ENCODE measurements at regions not wholly inside any gene's neighbourhood (a gene's known extent, or its start where the extent isn't known, plus 50 kb on each side); places are given as distances from the start of the nearest gene placed in this dataset.

DNA sequence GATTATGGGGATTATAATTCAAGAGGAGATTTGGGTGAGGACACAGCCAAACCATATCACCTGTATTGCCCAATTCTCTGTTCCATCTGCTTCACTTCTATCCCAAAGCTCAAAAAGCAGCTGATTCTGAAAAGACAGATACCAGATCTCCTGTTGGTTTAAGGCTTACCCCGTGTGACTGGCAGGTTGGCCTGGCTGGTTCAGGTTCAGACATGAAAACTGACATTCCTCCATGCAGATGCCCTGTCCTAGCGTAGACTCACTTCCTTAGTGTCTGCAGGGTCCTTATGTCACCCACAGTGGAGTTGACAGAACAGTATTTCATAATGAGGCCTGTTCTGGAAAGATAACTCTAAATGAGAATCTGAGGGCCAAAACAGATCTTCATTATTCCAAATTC lies 61.1 kb upstream of the FLRT2 start:
- TF ChIP-seq, protein P1, sequence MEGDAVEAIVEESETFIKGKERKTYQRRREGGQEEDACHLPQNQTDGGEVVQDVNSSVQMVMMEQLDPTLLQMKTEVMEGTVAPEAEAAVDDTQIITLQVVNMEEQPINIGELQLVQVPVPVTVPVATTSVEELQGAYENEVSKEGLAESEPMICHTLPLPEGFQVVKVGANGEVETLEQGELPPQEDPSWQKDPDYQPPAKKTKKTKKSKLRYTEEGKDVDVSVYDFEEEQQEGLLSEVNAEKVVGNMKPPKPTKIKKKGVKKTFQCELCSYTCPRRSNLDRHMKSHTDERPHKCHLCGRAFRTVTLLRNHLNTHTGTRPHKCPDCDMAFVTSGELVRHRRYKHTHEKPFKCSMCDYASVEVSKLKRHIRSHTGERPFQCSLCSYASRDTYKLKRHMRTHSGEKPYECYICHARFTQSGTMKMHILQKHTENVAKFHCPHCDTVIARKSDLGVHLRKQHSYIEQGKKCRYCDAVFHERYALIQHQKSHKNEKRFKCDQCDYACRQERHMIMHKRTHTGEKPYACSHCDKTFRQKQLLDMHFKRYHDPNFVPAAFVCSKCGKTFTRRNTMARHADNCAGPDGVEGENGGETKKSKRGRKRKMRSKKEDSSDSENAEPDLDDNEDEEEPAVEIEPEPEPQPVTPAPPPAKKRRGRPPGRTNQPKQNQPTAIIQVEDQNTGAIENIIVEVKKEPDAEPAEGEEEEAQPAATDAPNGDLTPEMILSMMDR (IDR thresholded peaks at IDR 0.05; ENCODE audit: extremely low read depth in 1 of 2, insufficient read depth in 1 of 2, low read depth in 1 of 2, low read length in 2 of 2) = no peak
- TF ChIP-seq FOS (IDR thresholded peaks at IDR 0.05; ENCODE audit: borderline replicate concordance, insufficient read depth, low read length) (no peak), POLR2A (IDR thresholded peaks at IDR 0.05; ENCODE audit: low read depth, low read length) (no peak), JUN (IDR thresholded peaks at IDR 0.05; ENCODE audit: borderline replicate concordance, insufficient read depth, insufficient read length, low read depth) (no peak), POLR2AphosphoS5 (IDR thresholded peaks at IDR 0.05; ENCODE audit: insufficient read depth, low read depth, low read length) (no peak)
- TF ChIP-seq, protein P2, sequence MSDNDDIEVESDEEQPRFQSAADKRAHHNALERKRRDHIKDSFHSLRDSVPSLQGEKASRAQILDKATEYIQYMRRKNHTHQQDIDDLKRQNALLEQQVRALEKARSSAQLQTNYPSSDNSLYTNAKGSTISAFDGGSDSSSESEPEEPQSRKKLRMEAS (IDR thresholded peaks at IDR 0.05; ENCODE audit: insufficient read depth, insufficient read length) = no peak
